ENCODE measurements at regions not wholly inside any gene's neighbourhood (a gene's known extent, or its start where the extent isn't known, plus 50 kb on each side); places are given as distances from the start of the nearest gene placed in this dataset.
A peak's percentile ranks its signal among the peaks of the same experiment; 100 is the strongest.
"Not testable (repeated sequence)": the region's sequence is repeated elsewhere in the genome, so short reads cannot be mapped to it uniquely, and the experiment has no call there.

DNA sequence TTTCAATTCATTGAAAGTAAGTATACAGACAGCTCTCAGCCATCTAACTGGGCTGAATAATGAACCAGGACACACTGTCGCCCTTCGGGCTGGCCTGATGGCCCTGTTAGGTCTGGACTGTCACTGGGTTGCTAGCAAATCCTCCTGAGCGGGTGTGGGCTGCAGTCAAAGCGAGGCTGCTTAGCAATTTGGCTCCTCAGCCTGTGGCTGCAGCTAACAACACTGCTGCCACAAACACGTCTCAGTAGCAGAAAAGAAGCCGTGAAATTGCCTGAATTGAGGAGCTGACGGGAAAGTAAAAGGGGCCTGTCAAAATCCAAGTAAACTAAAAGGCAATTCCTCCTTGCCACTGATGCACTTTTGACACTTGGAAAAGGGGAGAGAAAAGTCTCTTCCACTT, 72.8 kb downstream of the SMIM20 start:
- Histone ChIP-seq H3K4me2 (ENCODE audit: low read length) (no peak overlapping the region), H3K27me3 (ENCODE audit: insufficient read depth, low read length) (no peaks in the 10 kb centered on the region), H3K9ac (ENCODE audit: low read length) (no peak overlapping the region), H3K79me1 (ENCODE audit: low read length) (no peaks in the 10 kb centered on the region), H3K4ac (ENCODE audit: low read depth, low read length) (no peak overlapping the region), H4K12ac (ENCODE audit: low read depth, low read length) (no peak overlapping the region), H3K36me3 (ENCODE audit: control insufficient read depth in 1 of 2, insufficient read depth in 2 of 2, low read length in 2 of 2) (no peaks in the 10 kb centered on the region), H3K14ac (ENCODE audit: low read length) (no peak overlapping the region), H2AK5ac (ENCODE audit: low read length) (no peak overlapping the region), H3K4me3 (ENCODE audit: low read depth, low read length) (no peak overlapping the region), H3K4me1 (ENCODE audit: control insufficient read depth in 1 of 2, insufficient read depth in 2 of 2, low read length in 2 of 2) (peaks cover 0 to 2% of the 10 kb centered on the region in 2 experiments), H4K8ac (ENCODE audit: low read depth, low read length) (no peak overlapping the region), H4K91ac (ENCODE audit: low read depth, low read length) (no peak overlapping the region), H2BK12ac (ENCODE audit: low read length) (no peak overlapping the region), H3K79me2 (ENCODE audit: control insufficient read depth, insufficient read depth, low read length, poor library complexity) (no peaks in the 10 kb centered on the region), H2BK120ac (ENCODE audit: insufficient read depth, low read length, poor library complexity) (no peak overlapping the region), H3K23ac (ENCODE audit: low read length) (no peak overlapping the region), H2BK5ac (ENCODE audit: low read depth, low read length, poor library complexity) (no peak overlapping the region), H3K18ac (ENCODE audit: low read length) (no peak overlapping the region), H3K27ac (ENCODE audit: low read depth, low read length) (no peak overlapping the region), H2AFZ (ENCODE audit: insufficient read depth, low read length, poor library complexity) (no peak overlapping the region), H3K9me3 (ENCODE audit: insufficient read depth, low read depth, low read length) (no peaks in the 10 kb centered on the region)
- WGBS (ENCODE audit: extremely low coverage, insufficient coverage, insufficient read length) = no CpG with 5 or more reads among the region's 7 CpGs
- no peak for DNase-seq

- H3K79me1 ChIP-seq (ENCODE audit: low read length) = no peaks in the 10 kb centered on the region
- no peak overlapping the region for H3K23ac ChIP-seq (ENCODE audit: low read length)
- H2AK5ac ChIP-seq (ENCODE audit: low read length) = no peak overlapping the region
- no peak overlapping the region for H2BK12ac ChIP-seq (ENCODE audit: low read length)
- DNase-seq = no peak
- H2BK5ac ChIP-seq (ENCODE audit: low read depth, low read length, poor library complexity) = no peak overlapping the region
- H3K9me3 ChIP-seq (ENCODE audit: insufficient read depth, low read depth, low read length) = no peaks in the 10 kb centered on the region
- no CpG with 5 or more reads among the region's 3 CpGs for WGBS (ENCODE audit: extremely low coverage, insufficient coverage, insufficient read length)
- no peak overlapping the region for H3K4me3 ChIP-seq (ENCODE audit: low read depth, low read length)
- no peaks in the 10 kb centered on the region for H3K27me3 ChIP-seq (ENCODE audit: insufficient read depth, low read length)
- no peak overlapping the region for H3K18ac ChIP-seq (ENCODE audit: low read length)
- H3K27ac ChIP-seq (ENCODE audit: low read depth, low read length) = no peak overlapping the region
- H3K4ac ChIP-seq (ENCODE audit: low read depth, low read length) = no peak overlapping the region
- H3K36me3 ChIP-seq (ENCODE audit: control insufficient read depth in 1 of 2, insufficient read depth in 2 of 2, low read length in 2 of 2) = no peaks in the 10 kb centered on the region
- H3K14ac ChIP-seq (ENCODE audit: low read length) = no peak overlapping the region
- H4K8ac ChIP-seq (ENCODE audit: low read depth, low read length) = no peak overlapping the region
- no peaks in the 10 kb centered on the region for H3K79me2 ChIP-seq (ENCODE audit: control insufficient read depth, insufficient read depth, low read length, poor library complexity)
- no peak overlapping the region for H2AFZ ChIP-seq (ENCODE audit: insufficient read depth, low read length, poor library complexity)
- H3K9ac ChIP-seq (ENCODE audit: low read length) = no peak overlapping the region
- H3K4me2 ChIP-seq (ENCODE audit: low read length) = no peak overlapping the region
- no peak overlapping the region for H4K91ac ChIP-seq (ENCODE audit: low read depth, low read length)
- H2BK120ac ChIP-seq (ENCODE audit: insufficient read depth, low read length, poor library complexity) = no peak overlapping the region
- H3K4me1 ChIP-seq (ENCODE audit: control insufficient read depth in 1 of 2, insufficient read depth in 2 of 2, low read length in 2 of 2) = peaks cover 6% of the 10 kb centered on the region in 2 experiments
- no peak overlapping the region for H4K12ac ChIP-seq (ENCODE audit: low read depth, low read length)
Measured at GRCh38 chr4:25991340-25991739, 77.3 kb downstream of the SMIM20 start.

DNA sequence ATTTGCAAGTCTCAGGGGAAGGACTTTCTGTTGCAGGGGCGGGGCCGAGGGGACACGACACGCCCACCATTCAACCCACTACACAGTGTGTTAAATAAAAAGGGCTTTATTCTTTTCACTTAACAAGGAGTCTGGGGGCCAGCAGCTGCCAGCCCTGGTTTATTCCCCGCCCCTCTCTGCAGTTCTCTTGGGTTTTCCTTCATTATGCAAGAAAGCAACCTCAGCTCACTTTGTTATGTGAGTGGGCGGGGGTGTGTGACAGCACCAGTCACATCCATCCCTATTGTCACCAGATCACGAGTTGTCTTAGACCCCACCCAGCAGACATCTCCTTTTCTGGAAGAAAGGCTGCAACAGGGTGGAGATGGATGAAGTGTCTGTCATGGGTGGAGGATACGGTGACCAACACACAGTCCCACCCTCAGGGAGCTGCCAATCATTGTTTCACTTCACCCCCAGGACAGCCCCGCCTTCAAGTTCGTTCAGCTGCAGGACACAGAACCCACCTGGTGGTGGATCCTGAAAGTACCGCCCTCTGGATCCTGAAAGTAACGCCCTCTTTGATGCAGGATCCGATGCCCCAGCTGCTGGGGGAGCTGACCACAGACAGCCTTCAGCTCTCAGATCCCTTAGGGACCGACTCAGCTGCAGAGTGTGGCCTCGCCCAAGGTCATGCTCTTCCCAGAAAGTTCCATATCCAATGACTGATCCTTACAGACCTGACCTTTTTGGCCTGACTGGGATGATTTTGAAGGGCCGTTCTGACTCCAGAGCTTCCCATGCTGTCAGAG, 79.6 kb downstream of the SMIM20 start:
- WGBS (ENCODE audit: extremely low coverage, insufficient coverage, insufficient read length) = no CpG with 5 or more reads among the region's 16 CpGs
- H3K79me1 ChIP-seq (ENCODE audit: low read length) = no peaks in the 10 kb centered on the region
- DNase-seq = peak in 1 of 2 donors; percentile 26

GRCh38 chr4:25994577-25994976, 80.6 kb downstream of the SMIM20 start:
- no CpG with 5 or more reads among the region's 4 CpGs for whole genome bisulfite sequencing (ENCODE audit: extremely low coverage, insufficient coverage, insufficient read length)
- H3K23ac ChIP-seq (ENCODE audit: low read length); H3K4me3 ChIP-seq (ENCODE audit: low read depth, low read length); H4K91ac ChIP-seq (ENCODE audit: low read depth, low read length); H3K36me3 ChIP-seq (ENCODE audit: control insufficient read depth in 1 of 2, insufficient read depth in 2 of 2, low read length in 2 of 2); H3K4me2 ChIP-seq (ENCODE audit: low read length); H3K79me2 ChIP-seq (ENCODE audit: control insufficient read depth, insufficient read depth, low read length, poor library complexity); H2BK5ac ChIP-seq (ENCODE audit: low read depth, low read length, poor library complexity); H3K79me1 ChIP-seq (ENCODE audit: low read length); H2BK120ac ChIP-seq (ENCODE audit: insufficient read depth, low read length, poor library complexity); H3K27me3 ChIP-seq (ENCODE audit: insufficient read depth, low read length); H2AFZ ChIP-seq (ENCODE audit: insufficient read depth, low read length, poor library complexity); H3K4ac ChIP-seq (ENCODE audit: low read depth, low read length); H4K12ac ChIP-seq (ENCODE audit: low read depth, low read length); H3K9ac ChIP-seq (ENCODE audit: low read length); H2AK5ac ChIP-seq (ENCODE audit: low read length); H4K8ac ChIP-seq (ENCODE audit: low read depth, low read length); H3K4me1 ChIP-seq (ENCODE audit: control insufficient read depth in 1 of 2, insufficient read depth in 2 of 2, low read length in 2 of 2); H3K27ac ChIP-seq (ENCODE audit: low read depth, low read length); H3K9me3 ChIP-seq (ENCODE audit: insufficient read depth, low read depth, low read length); H3K14ac ChIP-seq (ENCODE audit: low read length); H3K18ac ChIP-seq (ENCODE audit: low read length); H2BK12ac ChIP-seq (ENCODE audit: low read length): not testable (repeated sequence)
- peak; percentile 36 to 54 for DNase-seq

More for the DNA sequence above, 79.6 kb downstream of the SMIM20 start:
- Histone ChIP-seq H4K91ac (ENCODE audit: low read depth, low read length) (no peak overlapping the region), H2BK5ac (ENCODE audit: low read depth, low read length, poor library complexity) (no peak overlapping the region), H3K4me1 (ENCODE audit: control insufficient read depth in 1 of 2, insufficient read depth in 2 of 2, low read length in 2 of 2) (peaks cover 3 to 6% of the 10 kb centered on the region in 2 experiments), H2AFZ (ENCODE audit: insufficient read depth, low read length, poor library complexity) (no peak overlapping the region), H3K9ac (ENCODE audit: low read length) (no peak overlapping the region), H4K12ac (ENCODE audit: low read depth, low read length) (no peak overlapping the region), H2BK12ac (ENCODE audit: low read length) (no peak overlapping the region), H3K27me3 (ENCODE audit: insufficient read depth, low read length) (no peaks in the 10 kb centered on the region), H4K8ac (ENCODE audit: low read depth, low read length) (no peak overlapping the region), H3K9me3 (ENCODE audit: insufficient read depth, low read depth, low read length) (no peaks in the 10 kb centered on the region), H3K4me3 (ENCODE audit: low read depth, low read length) (no peak overlapping the region), H3K23ac (ENCODE audit: low read length) (no peak overlapping the region), H3K36me3 (ENCODE audit: control insufficient read depth in 1 of 2, insufficient read depth in 2 of 2, low read length in 2 of 2) (no peaks in the 10 kb centered on the region), H3K4me2 (ENCODE audit: low read length) (no peak overlapping the region), H3K27ac (ENCODE audit: low read depth, low read length) (no peak overlapping the region), H3K18ac (ENCODE audit: low read length) (no peak overlapping the region), H2BK120ac (ENCODE audit: insufficient read depth, low read length, poor library complexity) (no peak overlapping the region), H3K14ac (ENCODE audit: low read length) (no peak overlapping the region), H2AK5ac (ENCODE audit: low read length) (no peak overlapping the region), H3K79me2 (ENCODE audit: control insufficient read depth, insufficient read depth, low read length, poor library complexity) (no peaks in the 10 kb centered on the region), H3K4ac (ENCODE audit: low read depth, low read length) (no peak overlapping the region)
